GM21825 (cell line): ENCODE measurements at regions not wholly inside any gene's neighbourhood (a gene's known extent, or its start where the extent isn't known, plus 50 kb on each side); places are given as distances from the start of the nearest gene placed in this dataset.

ENCODE experiments used
- ATAC-seq: cut with Tn5 transposase; IDR thresholded peaks from one replicate; pipeline ENCODE4 v1.9.1; 2021; ENCODE audit warnings: mild to moderate bottlenecking, moderate library complexity; ENCODE audit not compliant: unreplicated experiment

GRCh38 chr2:56444339-56444738 is 260.5 kb downstream of the CCDC85A start:
- ATAC-seq = no peak

- no peak for ATAC-seq
These were observed 264.7 kb downstream of the CCDC85A start for GRCh38 chr2:56448403-56449001.

- no peak for ATAC-seq
These were observed 265.2 kb downstream of the CCDC85A start for GRCh38 chr2:56449002-56449431.

GRCh38 chr2:56449449-56449860 is 265.7 kb downstream of the CCDC85A start:
- ATAC-seq = no peak

GRCh38 chr2:56450047-56450446 is 266.3 kb downstream of the CCDC85A start:
- ATAC-seq = no peak

- ATAC-seq = no peak
These were observed 267.0 kb downstream of the CCDC85A start for GRCh38 chr2:56450772-56451171.

GRCh38 chr2:56455642-56456041 is 271.9 kb downstream of the CCDC85A start:
- ATAC-seq = no peak

GRCh38 chr2:56456791-56457190 is 273.0 kb downstream of the CCDC85A start:
- no peak for ATAC-seq

GRCh38 chr2:56460508-56460907 is 276.7 kb downstream of the CCDC85A start:
- no peak for ATAC-seq

- ATAC-seq = no peak
These were observed 280.3 kb downstream of the CCDC85A start for GRCh38 chr2:56464066-56464465.

GRCh38 chr2:56464613-56465012 is 280.8 kb downstream of the CCDC85A start:
- ATAC-seq = no peak

GRCh38 chr2:56465491-56465890 is 281.7 kb downstream of the CCDC85A start:
- no peak for ATAC-seq

- ATAC-seq = no peak
These were observed 289.7 kb downstream of the CCDC85A start for GRCh38 chr2:56473524-56473923.

- no peak for ATAC-seq
These were observed 290.8 kb downstream of the CCDC85A start for GRCh38 chr2:56474412-56475158.

GRCh38 chr2:56475191-56475590 is 291.4 kb downstream of the CCDC85A start:
- ATAC-seq = no peak

- no peak for ATAC-seq
These were observed 292.8 kb downstream of the CCDC85A start for GRCh38 chr2:56476509-56477071.

GRCh38 chr2:56478027-56478426 is 294.2 kb downstream of the CCDC85A start:
- no peak for ATAC-seq

GRCh38 chr2:56483081-56483480 is 299.3 kb downstream of the CCDC85A start:
- no peak for ATAC-seq

GRCh38 chr2:56484906-56485305 is 301.1 kb downstream of the CCDC85A start:
- no peak for ATAC-seq

GRCh38 chr2:56500317-56500716 is 316.5 kb downstream of the CCDC85A start:
- no peak for ATAC-seq

- ATAC-seq = no peak
These were observed 318.8 kb downstream of the CCDC85A start for GRCh38 chr2:56502616-56503015.

GRCh38 chr2:56505885-56506284 is 322.1 kb downstream of the CCDC85A start:
- ATAC-seq = no peak
